H9 (cell line): ENCODE measurements at regions not wholly inside any gene's neighbourhood (a gene's known extent, or its start where the extent isn't known, plus 50 kb on each side); places are given as distances from the start of the nearest gene placed in this dataset.

Source experiments
- DNase-seq: peaks from one replicate; pipeline ENCODE4 v3.0.0-alpha.2; 2017
- H2AFZ ChIP-seq: one replicate; pipeline ENCODE4 v1.6.1; 2013; ENCODE audit warnings: mild to moderate bottlenecking, low read length, control low read depth, moderate library complexity
- H2AK5ac ChIP-seq: 2 replicates; pipeline ENCODE4 v1.6.1; 2013; ENCODE audit warnings: low read length, control low read depth, mixed read lengths; ENCODE audit not compliant: insufficient read length
- H2BK120ac ChIP-seq: one replicate; pipeline ENCODE4 v1.6.1; 2013; ENCODE audit warnings: low read depth, mild to moderate bottlenecking, low read length, control low read depth, inconsistent platforms; ENCODE audit not compliant: poor library complexity, severe bottlenecking
- H2BK12ac ChIP-seq: 2 replicates; pipeline ENCODE4 v1.6.1; 2013; ENCODE audit warnings: low read length, control low read depth, mixed read lengths, low read depth; ENCODE audit not compliant: insufficient read length
- H2BK15ac ChIP-seq: 2 replicates; pipeline ENCODE4 v1.6.1; 2013; ENCODE audit warnings: low read depth, low read length, control low read depth
- H2BK20ac ChIP-seq: one replicate; pipeline ENCODE4 v1.6.1; 2013; ENCODE audit warnings: low read depth, mild to moderate bottlenecking, low read length, control low read depth, inconsistent platforms; ENCODE audit not compliant: poor library complexity, severe bottlenecking
- H2BK5ac ChIP-seq: 2 replicates; pipeline ENCODE4 v1.6.1; 2013; ENCODE audit warnings: low read length, control low read depth, mixed read lengths; ENCODE audit not compliant: insufficient read length
- H3K14ac ChIP-seq: 2 replicates; pipeline ENCODE4 v1.6.1; 2013; ENCODE audit warnings: low read length, control low read depth; ENCODE audit not compliant: insufficient read depth
- H3K18ac ChIP-seq: 2 replicates; pipeline ENCODE4 v1.6.1; 2013; ENCODE audit warnings: low read depth, mild to moderate bottlenecking, mixed read lengths, low read length, control low read depth; ENCODE audit not compliant: insufficient read length
- H3K23ac ChIP-seq: 2 replicates; pipeline ENCODE4 v1.6.1; 2013; ENCODE audit warnings: low read length, control low read depth, mixed read lengths, low read depth; ENCODE audit not compliant: insufficient read length
- H3K23me2 ChIP-seq: 2 replicates; pipeline ENCODE4 v1.6.1; 2013; ENCODE audit warnings: low read depth, mild to moderate bottlenecking, mixed read lengths, low read length, control low read depth; ENCODE audit not compliant: insufficient read length, poor library complexity, severe bottlenecking
- H3K27ac ChIP-seq: 2 replicates; pipeline ENCODE4 v1.5.1; 2013; ENCODE audit warnings: low read length, control low read depth, mixed read lengths, low read depth; ENCODE audit not compliant: insufficient read length
- H3K27me3 ChIP-seq: 2 replicates; pipeline ENCODE4 v1.6.1; 2013; ENCODE audit warnings: low read length, control low read depth, inconsistent platforms; ENCODE audit not compliant: insufficient read depth
- H3K4ac ChIP-seq: 2 replicates; pipeline ENCODE4 v1.6.1; 2013; ENCODE audit warnings: low read depth, mild to moderate bottlenecking, control low read depth, inconsistent platforms, low read length, moderate library complexity
- H3K4me1 ChIP-seq: 2 replicates; pipeline ENCODE4 v1.6.1; 2013; ENCODE audit warnings: low read length, control low read depth, inconsistent platforms; ENCODE audit not compliant: insufficient read depth
- H3K4me2 ChIP-seq: 2 replicates; pipeline ENCODE4 v1.6.1; 2013; ENCODE audit warnings: low read length, control low read depth, mixed read lengths; ENCODE audit not compliant: insufficient read length, insufficient read depth
- H3K56ac ChIP-seq: 2 replicates; pipeline ENCODE4 v1.6.1; 2013; ENCODE audit warnings: low read depth, mild to moderate bottlenecking, mixed read lengths, low read length, control low read depth; ENCODE audit not compliant: insufficient read length
- H3K79me1 ChIP-seq: 2 replicates; pipeline ENCODE4 v1.6.1; 2013; ENCODE audit warnings: low read depth, mild to moderate bottlenecking, moderate library complexity, low read length, control low read depth, inconsistent platforms; ENCODE audit not compliant: insufficient read depth, poor library complexity, severe bottlenecking
- H3K79me2 ChIP-seq: 2 replicates; pipeline ENCODE4 v1.6.1; 2013; ENCODE audit warnings: low read length, control low read depth, inconsistent platforms; ENCODE audit not compliant: insufficient read depth
- H3K9ac ChIP-seq: 2 replicates; pipeline ENCODE4 v1.6.1; 2013; ENCODE audit warnings: low read length, control low read depth, mixed read lengths; ENCODE audit not compliant: insufficient read length; ENCODE audit errors: extremely low read depth
- H3K9me3 ChIP-seq: one replicate; pipeline ENCODE4 v1.6.1; 2013; ENCODE audit warnings: low read depth, low read length, inconsistent platforms; ENCODE audit not compliant: control insufficient read depth
- H3T11ph ChIP-seq: one replicate; pipeline ENCODE4 v1.6.1; 2013; ENCODE audit warnings: mild to moderate bottlenecking, low read length, control low read depth, inconsistent platforms
- H4K20me1 ChIP-seq: one replicate; pipeline ENCODE4 v1.6.1; 2013; ENCODE audit not compliant: control insufficient read depth, insufficient read length, insufficient read depth
- H4K5ac ChIP-seq: 2 replicates; pipeline ENCODE4 v1.6.1; 2013; ENCODE audit warnings: low read depth, mild to moderate bottlenecking, mixed read lengths, low read length, control low read depth; ENCODE audit not compliant: insufficient read length
- H4K8ac ChIP-seq: replicated peaks from 2 replicates; pipeline ENCODE4 v1.6.1; 2013; ENCODE audit warnings: low read length, control low read depth, mixed read lengths, low read depth; ENCODE audit not compliant: insufficient read length
- H4K91ac ChIP-seq: 2 replicates; pipeline ENCODE4 v1.6.1; 2013; ENCODE audit warnings: low read depth, mild to moderate bottlenecking, moderate library complexity, mixed read lengths, low read length, control low read depth; ENCODE audit not compliant: insufficient read length
- H3K27ac Mint-ChIP-seq, 3 experiments: 2 replicates in 2 of 3; 3 replicates in 1 of 3; pipeline ENCODE4 v1.8.0; 2020 to 2021; ENCODE audit warnings: mixed read lengths in 3 of 3, mild to moderate bottlenecking in 1 of 3, moderate library complexity in 1 of 3
- H3K27me3 Mint-ChIP-seq: 2 replicates; pipeline ENCODE4 v1.8.0; 2021; ENCODE audit warnings: low read depth, mild to moderate bottlenecking, moderate library complexity, mixed read lengths
- H3K36me3 Mint-ChIP-seq, 3 experiments: 2 replicates in 2 of 3; 3 replicates in 1 of 3; pipeline ENCODE4 v1.8.0; 2020 to 2021; ENCODE audit warnings: low read depth in 3 of 3, mixed read lengths in 3 of 3; ENCODE audit not compliant: insufficient read depth in 1 of 3
- H3K4me1 Mint-ChIP-seq, 2 experiments: 2 replicates each; pipeline ENCODE4 v1.8.0; 2020; ENCODE audit warnings: mixed read lengths in 2 of 2
- H3K4me3 Mint-ChIP-seq, 2 experiments: 2 replicates in 1 of 2; 3 replicates in 1 of 2; pipeline ENCODE4 v1.8.0; 2020 to 2021; ENCODE audit warnings: mild to moderate bottlenecking in 2 of 2, mixed read lengths in 2 of 2, moderate library complexity in 1 of 2
- H3K9me3 Mint-ChIP-seq, 2 experiments: 2 replicates in 1 of 2; 3 replicates in 1 of 2; pipeline ENCODE4 v1.8.0; 2020; ENCODE audit warnings: mild to moderate bottlenecking in 2 of 2, mixed read lengths in 2 of 2, moderate library complexity in 1 of 2
- WGBS: extraction: QIAGEN DNeasy Blood & Tissue Kit; methylation state at CpG from one replicate; pipeline ENCODE4 v1.1.7; 2013; ENCODE audit warnings: missing lambda C conversion rate, low lambda C conversion rate, mixed read lengths; ENCODE audit not compliant: insufficient read length; ENCODE audit errors: extremely low coverage; 5-methylcytosine and 5-hydroxymethylcytosine counted together
- TF ChIP-seq, protein P1 (sequence below): fragments of 200-600 bp; sonication (generic); conservative IDR thresholded peaks from 3 replicates; pipeline ENCODE4 v1.8.0; 2021; ENCODE audit warnings: antibody characterized with exemption, mild to moderate bottlenecking

DNA sequence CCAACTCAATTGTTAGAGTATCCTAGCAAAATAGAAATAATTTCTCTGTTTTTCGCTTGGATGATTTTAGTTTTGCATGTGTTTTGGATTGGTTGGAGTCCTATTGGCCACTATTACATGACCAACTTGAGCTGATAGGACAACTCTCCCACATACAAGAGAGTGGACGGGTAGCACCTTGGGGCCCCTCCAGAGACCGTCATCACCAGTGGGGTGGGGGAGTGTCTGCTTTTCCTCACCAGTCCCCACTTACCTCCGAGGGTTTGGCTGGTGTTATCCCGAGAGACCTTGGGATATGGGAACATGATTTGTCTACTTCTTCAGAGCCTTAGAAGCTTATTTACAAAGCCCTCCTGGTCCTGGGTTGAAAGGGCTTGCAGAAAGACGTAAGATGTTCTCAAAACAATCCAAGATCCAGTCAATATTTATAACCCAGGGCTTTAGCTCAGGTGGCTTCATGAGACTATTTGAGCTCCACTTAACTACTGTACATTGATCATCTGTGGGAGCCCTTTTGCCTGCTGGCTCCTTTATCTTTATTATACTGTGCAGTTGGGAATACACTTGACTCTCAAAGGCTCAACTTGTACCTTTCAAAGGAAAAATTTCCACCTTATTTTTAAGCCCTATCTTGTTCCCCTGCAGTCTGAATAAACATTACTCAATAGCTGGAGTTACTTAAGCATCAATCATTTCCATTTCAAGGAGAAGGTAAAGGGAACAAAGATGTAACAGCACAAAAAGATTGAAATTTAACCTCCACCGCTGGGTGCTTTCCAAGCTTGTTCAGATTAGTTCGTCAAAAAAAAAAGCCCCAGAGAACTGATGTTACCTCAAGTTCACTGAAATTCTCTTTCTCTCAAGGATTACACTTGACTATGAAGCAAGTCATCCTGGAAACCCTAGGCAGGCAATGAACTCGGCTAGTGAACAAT, 119.7 kb downstream of the WDR11 start:
- no peak overlapping the region for H2BK5ac ChIP-seq
- H3K79me2 ChIP-seq: no peaks in the 10 kb centered on the region
- peaks cover 9 to 14% of the 10 kb centered on the region in 2 experiments for H3K9me3 Mint-ChIP-seq
- H3K27ac ChIP-seq: no peak overlapping the region
- no peak overlapping the region for H3K9ac ChIP-seq
- no peaks in the 10 kb centered on the region for H3K23me2 ChIP-seq
- H3K4me2 ChIP-seq: no peak overlapping the region
- no peak overlapping the region for H3K14ac ChIP-seq
- H2AK5ac ChIP-seq: no peak overlapping the region
- no peak overlapping the region for H2BK15ac ChIP-seq
- no peak overlapping the region for H2BK20ac ChIP-seq
- WGBS: no CpG with 5 or more reads among the region's 9 CpGs
- no peak overlapping the region for H4K91ac ChIP-seq
- peaks cover 0 to 13% (median 5%) of the 10 kb centered on the region in 3 experiments; a peak in 4 of 7 replicates for H3K36me3 Mint-ChIP-seq
- no peak overlapping the region for H2BK12ac ChIP-seq
- H3K23ac ChIP-seq: no peak overlapping the region
- H3K4ac ChIP-seq: no peak overlapping the region
- H2AFZ ChIP-seq: no peak overlapping the region
- no peak overlapping the region; a peak in 1 of 7 replicates for H3K27ac Mint-ChIP-seq
- no peaks in the 10 kb centered on the region for H4K20me1 ChIP-seq
- H3K79me1 ChIP-seq: no peaks in the 10 kb centered on the region
- no peak overlapping the region for H3K56ac ChIP-seq
- peaks cover 7 to 9% of the 10 kb centered on the region in 2 experiments for H3K4me1 Mint-ChIP-seq
- no peak overlapping the region for H2BK120ac ChIP-seq
- H3K27me3 Mint-ChIP-seq: peaks cover 17% of the 10 kb centered on the region
- H4K8ac ChIP-seq: no peak overlapping the region
- H3T11ph ChIP-seq: no peak overlapping the region
- H3K18ac ChIP-seq: no peak overlapping the region
- no peaks in the 10 kb centered on the region for H3K4me1 ChIP-seq
- no peaks in the 10 kb centered on the region for H3K9me3 ChIP-seq
- no peak overlapping the region for H4K5ac ChIP-seq
- no peaks in the 10 kb centered on the region for H3K27me3 ChIP-seq
- TF ChIP-seq, protein P1, sequence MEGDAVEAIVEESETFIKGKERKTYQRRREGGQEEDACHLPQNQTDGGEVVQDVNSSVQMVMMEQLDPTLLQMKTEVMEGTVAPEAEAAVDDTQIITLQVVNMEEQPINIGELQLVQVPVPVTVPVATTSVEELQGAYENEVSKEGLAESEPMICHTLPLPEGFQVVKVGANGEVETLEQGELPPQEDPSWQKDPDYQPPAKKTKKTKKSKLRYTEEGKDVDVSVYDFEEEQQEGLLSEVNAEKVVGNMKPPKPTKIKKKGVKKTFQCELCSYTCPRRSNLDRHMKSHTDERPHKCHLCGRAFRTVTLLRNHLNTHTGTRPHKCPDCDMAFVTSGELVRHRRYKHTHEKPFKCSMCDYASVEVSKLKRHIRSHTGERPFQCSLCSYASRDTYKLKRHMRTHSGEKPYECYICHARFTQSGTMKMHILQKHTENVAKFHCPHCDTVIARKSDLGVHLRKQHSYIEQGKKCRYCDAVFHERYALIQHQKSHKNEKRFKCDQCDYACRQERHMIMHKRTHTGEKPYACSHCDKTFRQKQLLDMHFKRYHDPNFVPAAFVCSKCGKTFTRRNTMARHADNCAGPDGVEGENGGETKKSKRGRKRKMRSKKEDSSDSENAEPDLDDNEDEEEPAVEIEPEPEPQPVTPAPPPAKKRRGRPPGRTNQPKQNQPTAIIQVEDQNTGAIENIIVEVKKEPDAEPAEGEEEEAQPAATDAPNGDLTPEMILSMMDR: no peak
- DNase-seq: no peak
- H3K4me3 Mint-ChIP-seq: no peak overlapping the region
